Natural killer cell (primary cell): ENCODE measurements at regions not wholly inside any gene's neighbourhood (a gene's known extent, or its start where the extent isn't known, plus 50 kb on each side); places are given as distances from the start of the nearest gene placed in this dataset.

Experiments
- ATAC-seq, 3 donors: fragments of 150-1000 bp in 2 of 3; fragments of 200-7000 bp in 1 of 3; cut with Tn5 transposase; 1 replicate in 1 of 3; 2 replicates in 2 of 3; pipeline ENCODE4 v1.10.0; 2021; ENCODE audit warnings: mild to moderate bottlenecking in 2 of 3, moderate library complexity in 2 of 3
- DNase-seq, 2 donors: peaks; one replicate each; pipeline versions ENCODE4 v3.0.0 to v3.0.0-alpha.2; 2013 to 2021; ENCODE audit warnings: mixed read lengths in 1 of 2
- H3K27ac ChIP-seq: one replicate; pipeline ENCODE4 v1.5.1; 2013; ENCODE audit warnings: mild to moderate bottlenecking, low read length
- H3K27me3 ChIP-seq: one replicate; pipeline ENCODE4 v1.6.1; 2013; ENCODE audit warnings: low read length; ENCODE audit not compliant: control insufficient read depth, insufficient read depth
- H3K36me3 ChIP-seq: one replicate; pipeline ENCODE4 v1.6.1; 2013; ENCODE audit warnings: low read length; ENCODE audit not compliant: control insufficient read depth, insufficient read depth
- H3K4me1 ChIP-seq: one replicate; pipeline ENCODE4 v1.6.1; 2013; ENCODE audit warnings: low read length; ENCODE audit not compliant: control insufficient read depth, insufficient read depth
- H3K4me3 ChIP-seq: one replicate; pipeline ENCODE4 v1.5.1; 2013; ENCODE audit warnings: low read length
- H3K9me3 ChIP-seq: one replicate; pipeline ENCODE4 v1.6.1; 2013; ENCODE audit warnings: low read length; ENCODE audit not compliant: control insufficient read depth, insufficient read depth
- H3K27ac Mint-ChIP-seq, 2 donors: one replicate each; pipeline ENCODE4 v1.8.0; 2022; ENCODE audit warnings: mild to moderate bottlenecking in 2 of 2, mixed read lengths in 2 of 2, moderate library complexity in 1 of 2
- H3K27me3 Mint-ChIP-seq, 2 donors: one replicate each; pipeline ENCODE4 v1.8.0; 2022; ENCODE audit warnings: low read depth in 2 of 2, mixed read lengths in 2 of 2
- H3K36me3 Mint-ChIP-seq: one replicate; pipeline ENCODE4 v1.8.0; 2022; ENCODE audit warnings: mixed read lengths
- H3K4me1 Mint-ChIP-seq, 2 donors: one replicate each; pipeline ENCODE4 v1.8.0; 2022; ENCODE audit warnings: mixed read lengths in 2 of 2
- H3K4me3 Mint-ChIP-seq: one replicate; pipeline ENCODE4 v1.8.0; 2022; ENCODE audit warnings: mild to moderate bottlenecking, moderate library complexity, mixed read lengths
- H3K9me3 Mint-ChIP-seq, 2 donors: one replicate each; pipeline ENCODE4 v1.8.0; 2022; ENCODE audit warnings: mixed read lengths in 2 of 2
- WGBS: methylation state at CpG from one replicate; pipeline ENCODE4 v1.1.7; 2013; ENCODE audit warnings: missing lambda C conversion rate; ENCODE audit not compliant: insufficient coverage; 5-methylcytosine and 5-hydroxymethylcytosine counted together
- intact Hi-C: fragments of 100-400 bp; cut with micrococcal nuclease; formaldehyde crosslinking; loops from one replicate; pipeline ENCODE4 v1.14.2; 2022
- TF ChIP-seq, protein P1 (sequence below): fragments of 200-600 bp; IDR thresholded peaks from one replicate; pipeline ENCODE4 v1.8.0; 2022; ENCODE audit warnings: antibody characterized with exemption

DNA sequence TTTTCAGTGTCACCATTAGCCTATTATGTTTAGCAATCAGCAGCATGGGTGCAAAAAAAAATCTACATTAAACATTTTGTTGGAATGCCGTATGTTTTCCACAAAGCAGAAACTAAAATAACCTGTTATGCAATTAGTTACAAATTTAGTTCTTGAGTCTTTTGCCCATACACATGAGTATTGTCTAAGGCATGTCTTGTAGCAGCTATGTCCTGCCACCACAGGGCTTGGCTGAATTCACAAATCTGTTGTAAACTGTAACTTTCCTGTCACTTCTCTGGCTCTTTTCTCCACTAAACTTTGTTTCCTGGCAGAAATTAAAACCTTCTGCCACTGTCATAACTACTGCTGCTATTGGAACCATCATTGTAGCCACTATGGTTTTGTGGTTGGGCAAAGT lies 277.9 kb upstream of the SPRY2 start:
- H3K9me3 ChIP-seq = no peaks in the 10 kb centered on the region
- Mint-ChIP-seq H3K36me3 (no peaks in the 10 kb centered on the region), H3K4me1 (peaks cover 10 to 11% of the 10 kb centered on the region in 2 donors), H3K4me3 (no peak overlapping the region), H3K27me3 (no peaks in the 10 kb centered on the region), H3K27ac (no peak overlapping the region), H3K9me3 (no peaks in the 10 kb centered on the region)
- no peaks in the 10 kb centered on the region for H3K36me3 ChIP-seq
- TF ChIP-seq, protein P1, sequence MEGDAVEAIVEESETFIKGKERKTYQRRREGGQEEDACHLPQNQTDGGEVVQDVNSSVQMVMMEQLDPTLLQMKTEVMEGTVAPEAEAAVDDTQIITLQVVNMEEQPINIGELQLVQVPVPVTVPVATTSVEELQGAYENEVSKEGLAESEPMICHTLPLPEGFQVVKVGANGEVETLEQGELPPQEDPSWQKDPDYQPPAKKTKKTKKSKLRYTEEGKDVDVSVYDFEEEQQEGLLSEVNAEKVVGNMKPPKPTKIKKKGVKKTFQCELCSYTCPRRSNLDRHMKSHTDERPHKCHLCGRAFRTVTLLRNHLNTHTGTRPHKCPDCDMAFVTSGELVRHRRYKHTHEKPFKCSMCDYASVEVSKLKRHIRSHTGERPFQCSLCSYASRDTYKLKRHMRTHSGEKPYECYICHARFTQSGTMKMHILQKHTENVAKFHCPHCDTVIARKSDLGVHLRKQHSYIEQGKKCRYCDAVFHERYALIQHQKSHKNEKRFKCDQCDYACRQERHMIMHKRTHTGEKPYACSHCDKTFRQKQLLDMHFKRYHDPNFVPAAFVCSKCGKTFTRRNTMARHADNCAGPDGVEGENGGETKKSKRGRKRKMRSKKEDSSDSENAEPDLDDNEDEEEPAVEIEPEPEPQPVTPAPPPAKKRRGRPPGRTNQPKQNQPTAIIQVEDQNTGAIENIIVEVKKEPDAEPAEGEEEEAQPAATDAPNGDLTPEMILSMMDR = no peak
- no peaks in the 10 kb centered on the region for H3K4me1 ChIP-seq
- intact Hi-C loops = no loop called here
- DNase-seq (no peak), ATAC-seq (no peak)
- H3K27me3 ChIP-seq = no peaks in the 10 kb centered on the region
- no peak overlapping the region for H3K27ac ChIP-seq
- WGBS = 100% methylated on average over 1 of the region's 1 CpG
- no peak overlapping the region for H3K4me3 ChIP-seq

GRCh38 chr13:80612804-80613203 lies 271.9 kb upstream of the SPRY2 start:
- H3K4me1 Mint-ChIP-seq = no peaks in the 10 kb centered on the region
- 95% methylated on average over 6 of the region's 6 CpGs for WGBS
- H3K36me3 Mint-ChIP-seq = peaks cover 7% of the 10 kb centered on the region

DNA sequence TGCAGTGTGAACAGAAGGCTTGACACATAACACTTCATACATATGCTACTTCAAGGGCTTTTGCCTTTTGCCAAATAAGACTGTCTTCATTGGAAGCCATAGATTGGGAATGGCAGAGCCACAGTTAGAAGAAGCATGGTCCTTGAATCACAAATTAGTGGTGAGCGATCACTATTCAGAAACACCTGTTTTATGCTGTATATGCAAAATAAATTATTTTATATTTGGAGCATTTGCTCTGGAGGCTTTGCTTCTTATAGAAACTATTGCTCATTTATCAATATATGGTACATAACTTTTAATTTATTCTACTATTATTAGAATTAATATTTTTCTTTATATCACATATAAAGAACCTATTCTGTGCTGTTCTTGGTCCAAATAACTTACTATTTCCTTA lies 270.4 kb upstream of the SPRY2 start:
- Mint-ChIP-seq H3K27me3 (peaks cover 0 to 2% of the 10 kb centered on the region in 2 donors), H3K27ac (no peak overlapping the region), H3K36me3 (peaks cover 7% of the 10 kb centered on the region), H3K4me3 (no peak overlapping the region), H3K9me3 (no peaks in the 10 kb centered on the region), H3K4me1 (peaks cover 9% of the 10 kb centered on the region in 2 donors)
- intact Hi-C loops = no loop called here
- no peaks in the 10 kb centered on the region for H3K9me3 ChIP-seq
- DNase-seq (no peak), ATAC-seq (no peak)
- TF ChIP-seq, protein P1 = no peak
- WGBS = no CpG with 5 or more reads among the region's 1 CpG
- no peak overlapping the region for H3K27ac ChIP-seq
- H3K27me3 ChIP-seq = no peaks in the 10 kb centered on the region
- H3K4me3 ChIP-seq = no peak overlapping the region
- no peaks in the 10 kb centered on the region for H3K36me3 ChIP-seq
- H3K4me1 ChIP-seq = no peaks in the 10 kb centered on the region

More at GRCh38 chr13:80612804-80613203, 271.9 kb upstream of the SPRY2 start:
- Mint-ChIP-seq H3K27me3 (peaks cover 0 to 2% of the 10 kb centered on the region in 2 donors), H3K9me3 (no peaks in the 10 kb centered on the region), H3K27ac (no peak overlapping the region), H3K4me3 (no peak overlapping the region)
- H3K9me3 ChIP-seq = no peaks in the 10 kb centered on the region
- intact Hi-C loops = no loop called here
- ATAC-seq (no peak), DNase-seq (no peak)
- no peaks in the 10 kb centered on the region for H3K36me3 ChIP-seq
- no peak overlapping the region for H3K4me3 ChIP-seq
- H3K27me3 ChIP-seq = no peaks in the 10 kb centered on the region
- no peaks in the 10 kb centered on the region for H3K4me1 ChIP-seq
- TF ChIP-seq, protein P1 = no peak
- no peak overlapping the region for H3K27ac ChIP-seq

- H3K27ac Mint-ChIP-seq = no peak overlapping the region
- intact Hi-C loops = no loop called here
- no peak overlapping the region for H3K4me3 ChIP-seq
- H3K9me3 ChIP-seq = no peaks in the 10 kb centered on the region
- H3K36me3 Mint-ChIP-seq = peaks cover 7% of the 10 kb centered on the region
- H3K36me3 ChIP-seq = no peaks in the 10 kb centered on the region
- no peaks in the 10 kb centered on the region for H3K9me3 Mint-ChIP-seq
- no peaks in the 10 kb centered on the region for H3K27me3 ChIP-seq
- TF ChIP-seq, protein P1 = no peak
- no peaks in the 10 kb centered on the region for H3K4me1 ChIP-seq
- peaks cover 9% of the 10 kb centered on the region in 2 donors for H3K4me1 Mint-ChIP-seq
- H3K27ac ChIP-seq = no peak overlapping the region
- H3K27me3 Mint-ChIP-seq = peaks cover 0 to 2% of the 10 kb centered on the region in 2 donors
- DNase-seq = no peak
- H3K4me3 Mint-ChIP-seq = no peak overlapping the region
- no peak for ATAC-seq
Measured at GRCh38 chr13:80605716-80606115, 264.8 kb upstream of the SPRY2 start.
